ENCODE measurements at regions not wholly inside any gene's neighbourhood (a gene's known extent, or its start where the extent isn't known, plus 50 kb on each side); places are given as distances from the start of the nearest gene placed in this dataset.

- no peak overlapping the region for H3K4me3 ChIP-seq (ENCODE audit: low read length)
- no peak for TF ChIP-seq CTCF (conservative IDR thresholded peaks at IDR 0.05; ENCODE audit: low read length)
Measured at GRCh38 chr17:22459331-22459952, 767.1 kb downstream of the KCNJ18 start.

GRCh38 chr17:22459953-22460350 lies 767.6 kb downstream of the KCNJ18 start:
- no peak overlapping the region for H3K4me3 ChIP-seq (ENCODE audit: low read length)
- DNase-seq (ENCODE audit: low read depth): no peak
- TF ChIP-seq CTCF (conservative IDR thresholded peaks at IDR 0.05; ENCODE audit: low read length): no peak

More at GRCh38 chr17:22459331-22459952, 767.1 kb downstream of the KCNJ18 start:
- DNase-seq (ENCODE audit: low read depth): no peak

GRCh38 chr17:22460461-22461063 lies 768.2 kb downstream of the KCNJ18 start:
- H3K4me3 ChIP-seq (ENCODE audit: low read length): no peak overlapping the region
- no peak for DNase-seq (ENCODE audit: low read depth)
- TF ChIP-seq CTCF (conservative IDR thresholded peaks at IDR 0.05; ENCODE audit: low read length): no peak

GRCh38 chr17:22461460-22462145 lies 769.3 kb downstream of the KCNJ18 start:
- H3K4me3 ChIP-seq (ENCODE audit: low read length): no peak overlapping the region
- no peak for DNase-seq (ENCODE audit: low read depth)
- TF ChIP-seq CTCF (conservative IDR thresholded peaks at IDR 0.05; ENCODE audit: low read length): no peak

GRCh38 chr17:22462461-22462860 lies 770.1 kb downstream of the KCNJ18 start:
- H3K4me3 ChIP-seq (ENCODE audit: low read length): no peak overlapping the region
- no peak for TF ChIP-seq CTCF (conservative IDR thresholded peaks at IDR 0.05; ENCODE audit: low read length)
- no peak for DNase-seq (ENCODE audit: low read depth)

GRCh38 chr17:22463110-22463850 lies 771.0 kb downstream of the KCNJ18 start:
- TF ChIP-seq CTCF (conservative IDR thresholded peaks at IDR 0.05; ENCODE audit: low read length): no peak
- H3K4me3 ChIP-seq (ENCODE audit: low read length): no peak overlapping the region
- DNase-seq (ENCODE audit: low read depth): no peak
